SK-N-MC (cell line): ENCODE measurements at regions not wholly inside any gene's neighbourhood (a gene's known extent, or its start where the extent isn't known, plus 50 kb on each side); places are given as distances from the start of the nearest gene placed in this dataset.

Experiments used
- EZH2 ChIP-seq: fragments of 200-600 bp; sonication (generic); IDR thresholded peaks from one replicate; pipeline ENCODE4 v1.6.1; 2017; ENCODE audit warnings: antibody characterized with exemption
- FOXP2 ChIP-seq: optimal IDR thresholded peaks from 2 replicates; pipeline ENCODE3; 2011; ENCODE audit warnings: mild to moderate bottlenecking, moderate library complexity; ENCODE audit not compliant: insufficient read depth; ENCODE audit errors: extremely low read length, control extremely low read depth
- POLR2AphosphoS5 ChIP-seq: IDR thresholded peaks from 2 replicates; pipeline ENCODE4 v1.6.1; 2012; ENCODE audit warnings: mild to moderate bottlenecking, low read depth, low read length, borderline replicate concordance

- no peak for TF ChIP-seq POLR2AphosphoS5
- no peak for TF ChIP-seq EZH2
- TF ChIP-seq FOXP2, result no peak
Observed at GRCh38 chr4:124079174-124079780, 633.3 kb downstream of the ANKRD50 start.
